ENCODE measurements at regions not wholly inside any gene's neighbourhood (a gene's known extent, or its start where the extent isn't known, plus 50 kb on each side); places are given as distances from the start of the nearest gene placed in this dataset.

DNA sequence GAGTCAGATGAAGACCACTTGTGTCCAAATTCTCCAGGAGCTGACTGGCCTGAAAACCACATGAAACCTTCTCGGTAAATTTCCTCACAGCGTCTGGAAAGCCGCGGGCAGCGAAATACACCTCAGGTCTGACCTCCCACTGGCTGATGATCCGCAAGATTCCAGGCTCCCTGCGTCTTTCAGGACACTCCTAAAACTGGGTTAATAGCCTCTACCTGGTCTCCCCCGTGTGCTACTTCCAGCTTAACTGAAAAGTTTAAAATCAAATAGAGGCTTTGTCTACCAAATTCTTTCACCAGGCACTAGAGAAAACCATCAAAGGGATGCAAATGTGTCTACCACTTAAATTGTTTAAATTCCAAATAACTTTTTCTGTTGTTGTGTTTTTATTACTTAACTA is 312.6 kb downstream of the DRD1 start:
- TF ChIP-seq, protein P1, sequence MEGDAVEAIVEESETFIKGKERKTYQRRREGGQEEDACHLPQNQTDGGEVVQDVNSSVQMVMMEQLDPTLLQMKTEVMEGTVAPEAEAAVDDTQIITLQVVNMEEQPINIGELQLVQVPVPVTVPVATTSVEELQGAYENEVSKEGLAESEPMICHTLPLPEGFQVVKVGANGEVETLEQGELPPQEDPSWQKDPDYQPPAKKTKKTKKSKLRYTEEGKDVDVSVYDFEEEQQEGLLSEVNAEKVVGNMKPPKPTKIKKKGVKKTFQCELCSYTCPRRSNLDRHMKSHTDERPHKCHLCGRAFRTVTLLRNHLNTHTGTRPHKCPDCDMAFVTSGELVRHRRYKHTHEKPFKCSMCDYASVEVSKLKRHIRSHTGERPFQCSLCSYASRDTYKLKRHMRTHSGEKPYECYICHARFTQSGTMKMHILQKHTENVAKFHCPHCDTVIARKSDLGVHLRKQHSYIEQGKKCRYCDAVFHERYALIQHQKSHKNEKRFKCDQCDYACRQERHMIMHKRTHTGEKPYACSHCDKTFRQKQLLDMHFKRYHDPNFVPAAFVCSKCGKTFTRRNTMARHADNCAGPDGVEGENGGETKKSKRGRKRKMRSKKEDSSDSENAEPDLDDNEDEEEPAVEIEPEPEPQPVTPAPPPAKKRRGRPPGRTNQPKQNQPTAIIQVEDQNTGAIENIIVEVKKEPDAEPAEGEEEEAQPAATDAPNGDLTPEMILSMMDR (IDR thresholded peaks at IDR 0.05 in 8 of 11, conservative IDR thresholded peaks at IDR 0.05 in 3 of 11), result no peak
- no peak for TF ChIP-seq POLR2A (IDR thresholded peaks at IDR 0.05)

All from spleen (tissue), 7 donors.